HEK293 (cell line): ENCODE measurements at regions not wholly inside any gene's neighbourhood (a gene's known extent, or its start where the extent isn't known, plus 50 kb on each side); places are given as distances from the start of the nearest gene placed in this dataset.
"Not testable (repeated sequence)": the region's sequence is repeated elsewhere in the genome, so short reads cannot be mapped to it uniquely, and the experiment has no call there.

Experiments used
- CTCF ChIA-PET: fragments of 350-600 bp; formaldehyde crosslinking; extraction: SDS; loops from one replicate; lab custom pipeline; 2021; ENCODE audit warnings: antibody characterized with exemption; lab: Yijun Ruan, JAX
- POLR2A ChIA-PET: fragments of 300-600 bp; formaldehyde crosslinking; extraction: SDS; loops from one replicate; lab custom pipeline; 2020; ENCODE audit warnings: antibody characterized with exemption, inconsistent platforms; lab: Yijun Ruan, JAX
- H3K27ac ChIP-seq: fragments of 200-500 bp; sonication (Bioruptor generic); 2 replicates; pipeline ENCODE4 v1.5.1; 2014; ENCODE audit warnings: low read depth, low read length, control low read depth, inconsistent platforms; ENCODE audit errors: extremely low read depth
- H3K36me3 ChIP-seq, 2 experiments: fragments of 200-500 bp in 1 of 2; sonication (Bioruptor generic) in 1 of 2; 1 replicate in 1 of 2; 2 replicates in 1 of 2; pipeline ENCODE4 v1.5.1; 2014 to 2017; ENCODE audit warnings: inconsistent platforms in 2 of 2, low read length in 2 of 2; ENCODE audit not compliant: control insufficient read depth in 2 of 2, insufficient read depth in 1 of 2
- H3K4me1 ChIP-seq: fragments of 200-500 bp; sonication (Bioruptor generic); 2 replicates; pipeline ENCODE4 v1.5.1; 2014; ENCODE audit warnings: mild to moderate bottlenecking, low read length, inconsistent platforms; ENCODE audit not compliant: control insufficient read depth, insufficient read depth
- H3K4me3 ChIP-seq: 2 replicates; pipeline ENCODE4 v1.5.1; 2011; ENCODE audit warnings: low read depth, mild to moderate bottlenecking, control low read depth, low read length, moderate library complexity
- H3K9me3 ChIP-seq: fragments of 200-500 bp; sonication (Bioruptor generic); 2 replicates; pipeline ENCODE4 v1.5.1; 2014; ENCODE audit warnings: low read depth, low read length, inconsistent platforms; ENCODE audit not compliant: control insufficient read depth, insufficient read depth
- BCL6B ChIP-seq: fragments of 450-650 bp; formaldehyde crosslinking; IDR thresholded peaks from 2 replicates; pipeline ENCODE4 v1.5.1; 2017; ENCODE audit warnings: missing biosample characterization, missing genetic modification characterization
- GLIS1 ChIP-seq: fragments of 450-650 bp; formaldehyde crosslinking; IDR thresholded peaks from 2 replicates; pipeline ENCODE4 v1.5.1; 2016; ENCODE audit warnings: missing biosample characterization, missing genetic modification characterization
- REPIN1 ChIP-seq: fragments of 450-650 bp; formaldehyde crosslinking; IDR thresholded peaks from 2 replicates; pipeline ENCODE4 v1.5.1; 2017; ENCODE audit warnings: missing biosample characterization, missing genetic modification characterization, low read depth
- ZNF292 ChIP-seq: fragments of 450-650 bp; formaldehyde crosslinking; IDR thresholded peaks from 2 replicates; pipeline ENCODE4 v1.5.1; 2016; ENCODE audit warnings: low read depth, missing biosample characterization, missing genetic modification characterization, borderline replicate concordance
- ZNF48 ChIP-seq: fragments of 450-650 bp; formaldehyde crosslinking; IDR thresholded peaks from 2 replicates; pipeline ENCODE4 v1.5.1; 2016; ENCODE audit warnings: missing biosample characterization, missing genetic modification characterization
- ZNF645 ChIP-seq: fragments of 450-650 bp; formaldehyde crosslinking; IDR thresholded peaks from 2 replicates; pipeline ENCODE4; 2016; ENCODE audit warnings: missing biosample characterization, missing genetic modification characterization
- ZNF670 ChIP-seq: fragments of 450-650 bp; formaldehyde crosslinking; IDR thresholded peaks from 2 replicates; pipeline ENCODE4 v1.5.1; 2016; ENCODE audit warnings: missing biosample characterization, missing genetic modification characterization, low read depth
- TF ChIP-seq, protein P1 (sequence below): fragments of 450-650 bp; formaldehyde crosslinking; IDR thresholded peaks from 2 replicates; pipeline ENCODE4 v1.5.1; 2016; ENCODE audit warnings: missing biosample characterization, missing genetic modification characterization
- TF ChIP-seq, protein P2 (sequence below): fragments of 450-650 bp; formaldehyde crosslinking; IDR thresholded peaks from 2 replicates; pipeline ENCODE4 v1.5.1; 2016; ENCODE audit warnings: missing biosample characterization, missing genetic modification characterization
- TF ChIP-seq, protein P3 (sequence below): fragments of 450-650 bp; formaldehyde crosslinking; IDR thresholded peaks from 2 replicates; pipeline ENCODE4 v1.5.1; 2016; ENCODE audit warnings: missing biosample characterization, missing genetic modification characterization

GRCh38 chr5:144594919-144595318, 424.2 kb downstream of the KCTD16 start:
- TF ChIP-seq, protein P1, sequence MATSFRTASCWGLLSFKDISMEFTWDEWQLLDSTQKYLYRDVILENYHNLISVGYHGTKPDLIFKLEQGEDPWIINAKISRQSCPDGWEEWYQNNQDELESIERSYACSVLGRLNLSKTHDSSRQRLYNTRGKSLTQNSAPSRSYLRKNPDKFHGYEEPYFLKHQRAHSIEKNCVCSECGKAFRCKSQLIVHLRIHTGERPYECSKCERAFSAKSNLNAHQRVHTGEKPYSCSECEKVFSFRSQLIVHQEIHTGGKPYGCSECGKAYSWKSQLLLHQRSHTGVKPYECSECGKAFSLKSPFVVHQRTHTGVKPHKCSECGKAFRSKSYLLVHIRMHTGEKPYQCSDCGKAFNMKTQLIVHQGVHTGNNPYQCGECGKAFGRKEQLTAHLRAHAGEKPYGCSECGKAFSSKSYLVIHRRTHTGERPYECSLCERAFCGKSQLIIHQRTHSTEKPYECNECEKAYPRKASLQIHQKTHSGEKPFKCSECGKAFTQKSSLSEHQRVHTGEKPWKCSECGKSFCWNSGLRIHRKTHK (tag by site-specific recombination), result no peak
- TF ChIP-seq ZNF670 (tag by site-specific recombination) (no peak), ZNF645 (tag by site-specific recombination) (no peak), BCL6B (no peak), GLIS1 (tag by site-specific recombination) (no peak), ZNF292 (tag by site-specific recombination) (no peak)
- TF ChIP-seq, all 188 proteins: peak for 0
- Histone ChIP-seq H3K4me1 (no peaks in the 10 kb centered on the region), H3K9me3 (no peaks in the 10 kb centered on the region), H3K36me3 (no peaks in the 10 kb centered on the region), H3K4me3 (no peak overlapping the region), H3K27ac (no peak overlapping the region)
- CTCF ChIA-PET, result no interaction called here
- POLR2A ChIA-PET, result no interaction called here

GRCh38 chr5:144594234-144594633, 423.6 kb downstream of the KCTD16 start:
- H3K36me3 ChIP-seq, POLR2A ChIA-PET, H3K4me3 ChIP-seq, CTCF ChIA-PET, H3K9me3 ChIP-seq, H3K4me1 ChIP-seq, H3K27ac ChIP-seq: not testable (repeated sequence)

GRCh38 chr5:144585681-144586080, 415.0 kb downstream of the KCTD16 start:
- Histone ChIP-seq H3K4me3 (no peak overlapping the region), H3K27ac (no peak overlapping the region), H3K4me1 (no peaks in the 10 kb centered on the region), H3K9me3 (no peaks in the 10 kb centered on the region), H3K36me3 (no peaks in the 10 kb centered on the region)
- TF ChIP-seq ZNF48 (tag by site-specific recombination), result no peak
- TF ChIP-seq, protein P2, sequence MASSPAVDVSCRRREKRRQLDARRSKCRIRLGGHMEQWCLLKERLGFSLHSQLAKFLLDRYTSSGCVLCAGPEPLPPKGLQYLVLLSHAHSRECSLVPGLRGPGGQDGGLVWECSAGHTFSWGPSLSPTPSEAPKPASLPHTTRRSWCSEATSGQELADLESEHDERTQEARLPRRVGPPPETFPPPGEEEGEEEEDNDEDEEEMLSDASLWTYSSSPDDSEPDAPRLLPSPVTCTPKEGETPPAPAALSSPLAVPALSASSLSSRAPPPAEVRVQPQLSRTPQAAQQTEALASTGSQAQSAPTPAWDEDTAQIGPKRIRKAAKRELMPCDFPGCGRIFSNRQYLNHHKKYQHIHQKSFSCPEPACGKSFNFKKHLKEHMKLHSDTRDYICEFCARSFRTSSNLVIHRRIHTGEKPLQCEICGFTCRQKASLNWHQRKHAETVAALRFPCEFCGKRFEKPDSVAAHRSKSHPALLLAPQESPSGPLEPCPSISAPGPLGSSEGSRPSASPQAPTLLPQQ (tag by site-specific recombination), result no peak
- TF ChIP-seq, protein P3, sequence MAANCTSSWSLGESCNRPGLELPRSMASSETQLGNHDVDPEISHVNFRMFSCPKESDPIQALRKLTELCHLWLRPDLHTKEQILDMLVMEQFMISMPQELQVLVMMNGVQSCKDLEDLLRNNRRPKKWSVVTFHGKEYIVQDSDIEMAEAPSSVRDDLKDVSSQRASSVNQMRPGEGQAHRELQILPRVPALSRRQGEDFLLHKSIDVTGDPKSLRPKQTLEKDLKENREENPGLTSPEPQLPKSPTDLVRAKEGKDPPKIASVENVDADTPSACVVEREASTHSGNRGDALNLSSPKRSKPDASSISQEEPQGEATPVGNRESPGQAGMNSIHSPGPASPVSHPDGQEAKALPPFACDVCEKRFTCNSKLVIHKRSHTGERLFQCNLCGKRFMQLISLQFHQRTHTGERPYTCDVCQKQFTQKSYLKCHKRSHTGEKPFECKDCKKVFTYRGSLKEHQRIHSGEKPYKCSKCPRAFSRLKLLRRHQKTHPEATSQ (tag by site-specific recombination), result no peak
- TF ChIP-seq REPIN1, result no peak
- CTCF ChIA-PET, result no interaction called here
- POLR2A ChIA-PET, result no interaction called here
